HG03571 (cell line): ENCODE measurements at regions not wholly inside any gene's neighbourhood (a gene's known extent, or its start where the extent isn't known, plus 50 kb on each side); places are given as distances from the start of the nearest gene placed in this dataset.

Source experiments
- ATAC-seq: cut with Tn5 transposase; IDR thresholded peaks from one replicate; pipeline ENCODE4 v1.9.1; 2021; ENCODE audit not compliant: unreplicated experiment

- ATAC-seq, result no peak
Observed at GRCh38 chr2:204470178-204470620, 75.1 kb upstream of the PARD3B start.

- no peak for ATAC-seq
Observed at GRCh38 chr2:204470621-204471196, 74.6 kb upstream of the PARD3B start.

- no peak for ATAC-seq
Observed at GRCh38 chr2:204472375-204472774, 72.9 kb upstream of the PARD3B start.

- ATAC-seq, result no peak
Observed at GRCh38 chr2:204473224-204473623, 72.1 kb upstream of the PARD3B start.

- no peak for ATAC-seq
Observed at GRCh38 chr2:204475399-204475798, 69.9 kb upstream of the PARD3B start.

GRCh38 chr2:204477358-204477950 lies 67.8 kb upstream of the PARD3B start:
- ATAC-seq, result no peak

GRCh38 chr2:204479557-204479956 lies 65.7 kb upstream of the PARD3B start:
- ATAC-seq, result no peak

GRCh38 chr2:204480676-204481075 lies 64.6 kb upstream of the PARD3B start:
- ATAC-seq, result no peak

- no peak for ATAC-seq
Observed at GRCh38 chr2:204483608-204484081, 61.6 kb upstream of the PARD3B start.

GRCh38 chr2:204486321-204486720 lies 59.0 kb upstream of the PARD3B start:
- ATAC-seq, result no peak

GRCh38 chr2:204486805-204487204 lies 58.5 kb upstream of the PARD3B start:
- no peak for ATAC-seq

GRCh38 chr2:204487447-204488229 lies 57.6 kb upstream of the PARD3B start:
- no peak for ATAC-seq

- ATAC-seq, result no peak
Observed at GRCh38 chr2:204491528-204491927, 53.7 kb upstream of the PARD3B start.

GRCh38 chr2:204492417-204492816 lies 52.9 kb upstream of the PARD3B start:
- no peak for ATAC-seq

GRCh38 chr2:204494681-204495080 lies 50.6 kb upstream of the PARD3B start:
- no peak for ATAC-seq

- ATAC-seq, result no peak
Observed at GRCh38 chr2:204495381-204495780, 49.9 kb upstream of the PARD3B start.
